ENCODE measurements at regions not wholly inside any gene's neighbourhood (a gene's known extent, or its start where the extent isn't known, plus 50 kb on each side); places are given as distances from the start of the nearest gene placed in this dataset.

DNA sequence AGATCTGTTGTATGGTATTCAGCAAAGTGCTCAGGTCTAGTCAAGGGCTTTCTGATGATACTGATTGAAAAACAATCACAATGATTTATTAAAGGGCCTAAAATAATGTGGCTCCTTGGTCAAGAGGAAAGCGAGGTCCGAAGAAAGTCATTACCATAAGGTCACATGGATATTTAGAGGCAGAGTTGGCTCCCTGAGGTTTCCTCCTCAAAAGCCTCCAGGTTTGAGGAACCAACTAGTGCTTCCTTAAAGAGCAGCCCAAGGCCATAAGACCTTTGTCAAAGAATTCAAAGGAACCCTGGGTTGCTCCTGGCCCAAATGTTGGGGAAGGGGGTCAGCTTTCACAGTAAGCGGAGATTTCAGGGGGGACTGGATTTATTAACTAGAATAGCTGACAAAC is 280.7 kb upstream of the ATP5MC3 start:
- ChIA-PET CTCF (ENCODE audit: partially characterized antibody) (interaction anchor here (1.1 to 1.2 kb wide), 2 partner anchors 12 to 47 kb away, joined by 3 to 4 read pairs; no protein-coding TSS in a partner anchor), POLR2A (ENCODE audit: partially characterized antibody) (no interaction called here)
- Histone ChIP-seq H3K79me2 (ENCODE audit: control insufficient read depth in 1 of 2, insufficient read depth in 2 of 2, low read length in 2 of 2) (no peaks in the 10 kb centered on the region), H2AFZ (ENCODE audit: low read length) (no peak overlapping the region), H3K23ac (ENCODE audit: insufficient read length) (no peak overlapping the region), H4K91ac (replicated peaks; ENCODE audit: insufficient read length, low read length) (no peak overlapping the region), H3K4me1 (replicated peaks in 1 of 4; ENCODE audit: control insufficient read depth in 3 of 4, insufficient read depth in 4 of 4, low read length in 3 of 4) (peaks cover 0 to 2% (median 0%) of the 10 kb centered on the region in 4 experiments; a peak in 1 of 7 replicates), H3K36me3 (ENCODE audit: control insufficient read depth in 2 of 4, insufficient read depth in 4 of 4, low read length in 3 of 4) (no peaks in the 10 kb centered on the region), H3K18ac (ENCODE audit: extremely low read depth, low read length) (no peak overlapping the region), H3K27ac (ENCODE audit: low read depth, low read length) (no peak overlapping the region), H4K20me1 (replicated peaks in 1 of 2; ENCODE audit: control insufficient read depth in 1 of 2, insufficient read depth in 2 of 2, low read length in 2 of 2) (no peaks in the 10 kb centered on the region), H2BK15ac (ENCODE audit: low read length) (no peak overlapping the region), H3K79me1 (ENCODE audit: low read depth, low read length) (no peaks in the 10 kb centered on the region), H3K56ac (replicated peaks; ENCODE audit: insufficient read length, low read depth, low read length) (no peak overlapping the region), H4K5ac (ENCODE audit: insufficient read length, low read depth, low read length) (no peak overlapping the region), H3K4ac (replicated peaks; ENCODE audit: insufficient read length, low read depth, low read length) (no peak overlapping the region), H2AK5ac (ENCODE audit: low read depth, low read length) (no peak overlapping the region), H3K4me3 (ENCODE audit: extremely low read depth in 1 of 4, insufficient read depth in 2 of 4, low read depth in 3 of 4, low read length in 4 of 4) (no peak overlapping the region), H2BK12ac (ENCODE audit: low read depth, low read length) (no peak overlapping the region), H3K27me3 (replicated peaks in 1 of 4; ENCODE audit: control insufficient read depth in 3 of 4, extremely low read depth in 1 of 4, insufficient read depth in 3 of 4, low read length in 3 of 4) (peaks cover 0 to 1% (median 0%) of the 10 kb centered on the region in 4 experiments; a peak in 1 of 7 replicates), H4K8ac (ENCODE audit: extremely low read depth, insufficient read depth, low read length) (no peak overlapping the region), H3K9me3 (ENCODE audit: insufficient read depth in 2 of 2, low read depth in 1 of 2, low read length in 1 of 2) (peaks cover 5 to 9% of the 10 kb centered on the region in 2 experiments; a peak in 3 of 4 replicates), H3K4me2 (ENCODE audit: insufficient read depth in 1 of 2, low read depth in 2 of 2, low read length in 2 of 2) (no peak overlapping the region), H3K14ac (ENCODE audit: insufficient read length) (no peak overlapping the region), H2BK20ac (ENCODE audit: low read length) (no peak overlapping the region), H3K23me2 (ENCODE audit: low read depth, low read length) (no peaks in the 10 kb centered on the region), H2BK5ac (ENCODE audit: low read depth, low read length) (no peak overlapping the region), H2BK120ac (replicated peaks; ENCODE audit: low read depth, low read length) (no peak overlapping the region), H3K9ac (replicated peaks in 1 of 4; ENCODE audit: extremely low read depth in 1 of 4, low read depth in 3 of 4, low read length in 3 of 4) (no peak overlapping the region)
- FAIRE-seq (no peak), DNase-seq (ENCODE audit: low read depth in 1 of 2, low spot score in 2 of 2) (no peak)
- 96% methylated on average over 3 of the region's 3 CpGs; no CpG with 5 or more reads in 1 of the 2 experiments for WGBS, 2 experiments (ENCODE audit: extremely low coverage in 1 of 2, insufficient coverage in 1 of 2, insufficient read length in 1 of 2, insufficient replicate concordance in 2 of 2, low coverage in 1 of 2, low lambda C conversion rate in 2 of 2, missing lambda C conversion rate in 1 of 2)
- TF ChIP-seq ASH2L (IDR thresholded peaks at IDR 0.05; ENCODE audit: low read length): no peak
- no peak for TF ChIP-seq MAFK (IDR thresholded peaks at IDR 0.05; ENCODE audit: low read depth, low read length)
- TF ChIP-seq CTBP2 (IDR thresholded peaks at IDR 0.05; ENCODE audit: borderline replicate concordance, insufficient read depth, insufficient read length, low read length): no peak
- no peak for TF ChIP-seq CEBPB (IDR thresholded peaks at IDR 0.05; ENCODE audit: low read depth, low read length)
- TF ChIP-seq POLR2A (IDR thresholded peaks at IDR 0.05; ENCODE audit: control extremely low read depth in 1 of 2, low read depth in 2 of 2, low read length in 2 of 2): no peak
- TF ChIP-seq RXRA (IDR thresholded peaks at IDR 0.05; ENCODE audit: insufficient read depth, low read depth, low read length): no peak
- TF ChIP-seq JUN (IDR thresholded peaks at IDR 0.05; ENCODE audit: low read depth, low read length): no peak
- no peak for TF ChIP-seq FOSL1 (IDR thresholded peaks at IDR 0.05; ENCODE audit: insufficient read depth, low read depth, low read length)
- no peak for TF ChIP-seq NANOG (IDR thresholded peaks at IDR 0.05; ENCODE audit: insufficient read depth, low read depth, low read length, poor library complexity, severe bottlenecking)
- no peak for TF ChIP-seq HDAC6 (IDR thresholded peaks at IDR 0.05; ENCODE audit: low read depth, low read length)

Data from H1 (cell line).